ENCODE measurements at regions not wholly inside any gene's neighbourhood (a gene's known extent, or its start where the extent isn't known, plus 50 kb on each side); places are given as distances from the start of the nearest gene placed in this dataset.

- DNase-seq: no peak
- H3K36me3 ChIP-seq: no peaks in the 10 kb centered on the region
- no peaks in the 10 kb centered on the region for H3K9me3 ChIP-seq
- intact Hi-C loops (cut with DNase I): no loop called here
- no peaks in the 10 kb centered on the region for H3K27me3 ChIP-seq
- TF ChIP-seq CTCF (IDR thresholded peaks at IDR 0.05): no peak
- no peaks in the 10 kb centered on the region for H3K4me1 ChIP-seq
- no peak overlapping the region for H3K27ac ChIP-seq
- WGBS, 2 donors: 39% methylated on average over 6 of the region's 6 CpGs
- H3K4me3 ChIP-seq: no peak overlapping the region
- FAIRE-seq: peak; percentile 59
- ATAC-seq: no peak
These were observed 231.3 kb upstream of the PITX2 start for GRCh38 chr4:110854021-110854678.

GRCh38 chr4:110860125-110860524 lies 237.2 kb upstream of the PITX2 start:
- Histone ChIP-seq H3K4me1 (no peaks in the 10 kb centered on the region), H3K4me3 (no peak overlapping the region), H3K27ac (no peak overlapping the region), H3K27me3 (no peaks in the 10 kb centered on the region), H3K9me3 (no peaks in the 10 kb centered on the region), H3K36me3 (no peaks in the 10 kb centered on the region)
- no peak for DNase-seq
- no peak for ATAC-seq
- intact Hi-C loops (cut with DNase I): no loop called here
- TF ChIP-seq CTCF (IDR thresholded peaks at IDR 0.05): no peak
- FAIRE-seq: no peak
- WGBS, 2 donors: 66 to 75% methylated on average over 6 of the region's 6 CpGs

- H3K27me3 ChIP-seq: no peaks in the 10 kb centered on the region
- TF ChIP-seq CTCF (IDR thresholded peaks at IDR 0.05): no peak
- no peak overlapping the region for H3K27ac ChIP-seq
- WGBS, 2 donors: 82 to 94% methylated on average over 1 of the region's 1 CpG
- H3K9me3 ChIP-seq: no peaks in the 10 kb centered on the region
- FAIRE-seq: no peak
- intact Hi-C loops (cut with DNase I): no loop called here
- no peak for DNase-seq
- no peaks in the 10 kb centered on the region for H3K4me1 ChIP-seq
- H3K4me3 ChIP-seq: no peak overlapping the region
- no peak for ATAC-seq
- no peaks in the 10 kb centered on the region for H3K36me3 ChIP-seq
These were observed 238.0 kb upstream of the PITX2 start for GRCh38 chr4:110860901-110861300.

GRCh38 chr4:110865611-110866259 lies 242.9 kb upstream of the PITX2 start:
- no peak for FAIRE-seq
- no peaks in the 10 kb centered on the region for H3K9me3 ChIP-seq
- WGBS, 2 donors: 17 to 36% methylated on average over 1 of the region's 1 CpG
- ATAC-seq: no peak
- intact Hi-C loops (cut with DNase I): no loop called here
- no peak for TF ChIP-seq CTCF (IDR thresholded peaks at IDR 0.05)
- no peak overlapping the region for H3K27ac ChIP-seq
- H3K36me3 ChIP-seq: no peaks in the 10 kb centered on the region
- no peaks in the 10 kb centered on the region for H3K4me1 ChIP-seq
- no peak overlapping the region for H3K4me3 ChIP-seq
- no peaks in the 10 kb centered on the region for H3K27me3 ChIP-seq
- no peak for DNase-seq

- Histone ChIP-seq H3K27me3 (no peaks in the 10 kb centered on the region), H3K4me1 (no peaks in the 10 kb centered on the region), H3K36me3 (no peaks in the 10 kb centered on the region), H3K9me3 (no peaks in the 10 kb centered on the region), H3K4me3 (no peak overlapping the region), H3K27ac (no peak overlapping the region)
- TF ChIP-seq CTCF (IDR thresholded peaks at IDR 0.05): no peak
- DNase-seq (no peak), ATAC-seq (no peak), FAIRE-seq (no peak)
- intact Hi-C loops (cut with DNase I): no loop called here
- 70 to 83% methylated on average over 3 of the region's 3 CpGs for WGBS, 2 donors
These were observed 244.5 kb upstream of the PITX2 start for GRCh38 chr4:110867251-110867960.
